ENCODE measurements at regions not wholly inside any gene's neighbourhood (a gene's known extent, or its start where the extent isn't known, plus 50 kb on each side); places are given as distances from the start of the nearest gene placed in this dataset.

- TF ChIP-seq FOXP2 (optimal IDR thresholded peaks at IDR 0.05; ENCODE audit: borderline replicate concordance, extremely low read depth, extremely low read length, insufficient read depth) (no peak), TAF1 (IDR thresholded peaks at IDR 0.05; ENCODE audit: borderline replicate concordance, insufficient read depth, low read length) (no peak), POLR2AphosphoS5 (IDR thresholded peaks at IDR 0.05; ENCODE audit: low read depth, low read length) (no peak), SIN3A (IDR thresholded peaks at IDR 0.05; ENCODE audit: borderline replicate concordance, insufficient read depth, low read length) (no peak)
- TF ChIP-seq, protein P1, sequence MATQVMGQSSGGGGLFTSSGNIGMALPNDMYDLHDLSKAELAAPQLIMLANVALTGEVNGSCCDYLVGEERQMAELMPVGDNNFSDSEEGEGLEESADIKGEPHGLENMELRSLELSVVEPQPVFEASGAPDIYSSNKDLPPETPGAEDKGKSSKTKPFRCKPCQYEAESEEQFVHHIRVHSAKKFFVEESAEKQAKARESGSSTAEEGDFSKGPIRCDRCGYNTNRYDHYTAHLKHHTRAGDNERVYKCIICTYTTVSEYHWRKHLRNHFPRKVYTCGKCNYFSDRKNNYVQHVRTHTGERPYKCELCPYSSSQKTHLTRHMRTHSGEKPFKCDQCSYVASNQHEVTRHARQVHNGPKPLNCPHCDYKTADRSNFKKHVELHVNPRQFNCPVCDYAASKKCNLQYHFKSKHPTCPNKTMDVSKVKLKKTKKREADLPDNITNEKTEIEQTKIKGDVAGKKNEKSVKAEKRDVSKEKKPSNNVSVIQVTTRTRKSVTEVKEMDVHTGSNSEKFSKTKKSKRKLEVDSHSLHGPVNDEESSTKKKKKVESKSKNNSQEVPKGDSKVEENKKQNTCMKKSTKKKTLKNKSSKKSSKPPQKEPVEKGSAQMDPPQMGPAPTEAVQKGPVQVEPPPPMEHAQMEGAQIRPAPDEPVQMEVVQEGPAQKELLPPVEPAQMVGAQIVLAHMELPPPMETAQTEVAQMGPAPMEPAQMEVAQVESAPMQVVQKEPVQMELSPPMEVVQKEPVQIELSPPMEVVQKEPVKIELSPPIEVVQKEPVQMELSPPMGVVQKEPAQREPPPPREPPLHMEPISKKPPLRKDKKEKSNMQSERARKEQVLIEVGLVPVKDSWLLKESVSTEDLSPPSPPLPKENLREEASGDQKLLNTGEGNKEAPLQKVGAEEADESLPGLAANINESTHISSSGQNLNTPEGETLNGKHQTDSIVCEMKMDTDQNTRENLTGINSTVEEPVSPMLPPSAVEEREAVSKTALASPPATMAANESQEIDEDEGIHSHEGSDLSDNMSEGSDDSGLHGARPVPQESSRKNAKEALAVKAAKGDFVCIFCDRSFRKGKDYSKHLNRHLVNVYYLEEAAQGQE (IDR thresholded peaks at IDR 0.05; ENCODE audit: insufficient read depth in 1 of 2, low read depth in 2 of 2, low read length in 2 of 2), result no peak
These were observed 242.1 kb downstream of the GLI2 start for GRCh38 chr2:120977582-120978358.

DNA sequence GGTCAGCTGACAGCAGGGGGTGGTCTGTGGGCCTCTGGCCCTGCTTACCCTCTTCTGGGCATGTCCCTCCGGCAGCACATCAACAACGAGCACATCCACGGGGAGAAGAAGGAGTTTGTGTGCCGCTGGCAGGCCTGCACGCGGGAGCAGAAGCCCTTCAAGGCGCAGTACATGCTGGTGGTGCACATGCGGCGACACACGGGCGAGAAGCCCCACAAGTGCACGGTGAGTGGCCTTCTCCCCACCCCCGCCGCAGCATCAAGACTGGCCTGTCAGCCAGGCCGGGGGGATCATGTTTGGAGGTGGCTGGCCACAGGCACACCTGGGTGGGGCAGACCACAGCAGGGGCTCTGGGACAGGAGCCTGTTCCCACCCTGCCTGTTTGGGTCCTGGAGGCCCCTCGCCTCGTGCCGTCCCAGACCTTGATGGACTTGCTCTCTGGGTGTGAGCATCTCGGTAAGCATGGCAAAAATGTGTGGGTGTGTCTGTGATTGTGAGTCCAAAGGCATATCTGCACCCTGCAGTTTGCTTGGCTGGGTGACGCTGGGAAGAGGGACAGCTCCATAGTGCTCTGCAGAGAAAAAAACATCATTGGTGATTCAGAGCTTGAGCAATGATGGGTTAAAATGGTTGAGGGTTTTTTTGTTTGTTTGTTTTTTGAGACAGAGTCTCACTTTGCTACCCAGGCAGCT, 242.8 kb downstream of the GLI2 start:
- TF ChIP-seq SIN3A (IDR thresholded peaks at IDR 0.05; ENCODE audit: borderline replicate concordance, insufficient read depth, low read length), result no peak

GRCh38 chr2:120979398-120979797, 243.7 kb downstream of the GLI2 start:
- TF ChIP-seq FOXP2 (optimal IDR thresholded peaks at IDR 0.05; ENCODE audit: borderline replicate concordance, extremely low read depth, extremely low read length, insufficient read depth) (no peak), SIN3A (IDR thresholded peaks at IDR 0.05; ENCODE audit: borderline replicate concordance, insufficient read depth, low read length) (no peak), POLR2AphosphoS5 (IDR thresholded peaks at IDR 0.05; ENCODE audit: low read depth, low read length) (no peak), TAF1 (IDR thresholded peaks at IDR 0.05; ENCODE audit: borderline replicate concordance, insufficient read depth, low read length) (no peak)
- TF ChIP-seq, protein P1 (IDR thresholded peaks at IDR 0.05; ENCODE audit: insufficient read depth in 1 of 2, low read depth in 2 of 2, low read length in 2 of 2), result no peak

GRCh38 chr2:120979921-120980320, 244.3 kb downstream of the GLI2 start:
- TF ChIP-seq FOXP2 (optimal IDR thresholded peaks at IDR 0.05; ENCODE audit: borderline replicate concordance, extremely low read depth, extremely low read length, insufficient read depth) (no peak), POLR2AphosphoS5 (IDR thresholded peaks at IDR 0.05; ENCODE audit: low read depth, low read length) (no peak), SIN3A (IDR thresholded peaks at IDR 0.05; ENCODE audit: borderline replicate concordance, insufficient read depth, low read length) (no peak), TAF1 (IDR thresholded peaks at IDR 0.05; ENCODE audit: borderline replicate concordance, insufficient read depth, low read length) (no peak)
- TF ChIP-seq, protein P1 (IDR thresholded peaks at IDR 0.05; ENCODE audit: insufficient read depth in 1 of 2, low read depth in 2 of 2, low read length in 2 of 2), result no peak

DNA sequence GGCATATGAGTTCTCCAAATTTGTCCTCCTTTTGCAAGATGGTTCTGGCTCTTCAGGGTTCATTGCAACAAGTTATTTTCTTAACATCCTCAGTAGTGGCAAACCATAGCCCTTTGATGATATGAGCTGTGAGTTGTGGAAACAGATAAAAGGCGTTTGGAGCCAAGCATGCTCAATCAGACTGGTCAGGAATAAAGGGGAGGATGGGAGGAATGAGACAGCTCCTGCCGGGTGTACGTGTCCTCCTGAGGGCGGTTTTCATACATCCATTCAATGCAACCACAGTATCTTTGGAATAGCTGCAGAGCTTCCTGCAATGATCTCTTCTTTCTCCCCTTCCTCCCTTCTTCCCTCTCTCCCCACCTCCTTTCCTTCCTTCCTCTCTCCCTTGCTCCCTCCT, 245.8 kb downstream of the GLI2 start:
- TF ChIP-seq, protein P1 (IDR thresholded peaks at IDR 0.05; ENCODE audit: insufficient read depth in 1 of 2, low read depth in 2 of 2, low read length in 2 of 2), result no peak
- TF ChIP-seq SIN3A (IDR thresholded peaks at IDR 0.05; ENCODE audit: borderline replicate concordance, insufficient read depth, low read length) (no peak), TAF1 (IDR thresholded peaks at IDR 0.05; ENCODE audit: borderline replicate concordance, insufficient read depth, low read length) (no peak), FOXP2 (optimal IDR thresholded peaks at IDR 0.05; ENCODE audit: borderline replicate concordance, extremely low read depth, extremely low read length, insufficient read depth) (no peak), POLR2AphosphoS5 (IDR thresholded peaks at IDR 0.05; ENCODE audit: low read depth, low read length) (no peak)
